ENCODE measurements at regions not wholly inside any gene's neighbourhood (a gene's known extent, or its start where the extent isn't known, plus 50 kb on each side); places are given as distances from the start of the nearest gene placed in this dataset.
"Not testable (repeated sequence)": the region's sequence is repeated elsewhere in the genome, so short reads cannot be mapped to it uniquely, and the experiment has no call there.

- DNase-seq (ENCODE audit: low read depth), result peak; percentile 82
Measured at GRCh38 chr10:21366108-21366507, 159.4 kb downstream of the SKIDA1 start.

GRCh38 chr10:21364196-21365114 is 161.0 kb downstream of the SKIDA1 start:
- DNase-seq (ENCODE audit: low read depth), result peak; percentile 78

- DNase-seq (ENCODE audit: low read depth), result no peak
Measured at GRCh38 chr10:21363731-21364104, 161.8 kb downstream of the SKIDA1 start.

- no peak for DNase-seq (ENCODE audit: low read depth)
Measured at GRCh38 chr10:21363092-21363730, 162.3 kb downstream of the SKIDA1 start.

GRCh38 chr10:21359202-21359601 is 166.3 kb downstream of the SKIDA1 start:
- no peak for DNase-seq (ENCODE audit: low read depth)

- no peak for DNase-seq (ENCODE audit: low read depth)
Measured at GRCh38 chr10:21355591-21356011, 169.9 kb downstream of the SKIDA1 start.

- DNase-seq (ENCODE audit: low read depth), result no peak
Measured at GRCh38 chr10:21352886-21353285, 172.6 kb downstream of the SKIDA1 start.

GRCh38 chr10:21351594-21351993 is 173.9 kb downstream of the SKIDA1 start:
- DNase-seq (ENCODE audit: low read depth), result not testable (repeated sequence)

GRCh38 chr10:21349912-21350286 is 175.6 kb downstream of the SKIDA1 start:
- DNase-seq (ENCODE audit: low read depth), result no peak

- DNase-seq (ENCODE audit: low read depth), result no peak
Measured at GRCh38 chr10:21347785-21348170, 177.7 kb downstream of the SKIDA1 start.

- DNase-seq (ENCODE audit: low read depth), result no peak
Measured at GRCh38 chr10:21347043-21347784, 178.3 kb downstream of the SKIDA1 start.

- DNase-seq (ENCODE audit: low read depth), result no peak
Measured at GRCh38 chr10:21343087-21343486, 182.4 kb downstream of the SKIDA1 start.

- DNase-seq (ENCODE audit: low read depth), result peak; percentile 56
Measured at GRCh38 chr10:21342499-21342898, 183.0 kb downstream of the SKIDA1 start.

GRCh38 chr10:21340331-21340730 is 185.2 kb downstream of the SKIDA1 start:
- no peak for DNase-seq (ENCODE audit: low read depth)

GRCh38 chr10:21337171-21337792 is 188.2 kb downstream of the SKIDA1 start:
- DNase-seq (ENCODE audit: low read depth), result no peak

GRCh38 chr10:21336476-21337170 is 188.9 kb downstream of the SKIDA1 start:
- DNase-seq (ENCODE audit: low read depth), result peak; percentile 96

- peak; percentile 87 for DNase-seq (ENCODE audit: low read depth)
Measured at GRCh38 chr10:21334891-21335696, 190.4 kb downstream of the SKIDA1 start.

- no peak for DNase-seq (ENCODE audit: low read depth)
Measured at GRCh38 chr10:21330628-21331020, 194.9 kb downstream of the SKIDA1 start.

GRCh38 chr10:21329995-21330627 is 195.4 kb downstream of the SKIDA1 start:
- DNase-seq (ENCODE audit: low read depth), result peak; percentile 94

All from LHCN-M2 (cell line).